ENCODE measurements at regions not wholly inside any gene's neighbourhood (a gene's known extent, or its start where the extent isn't known, plus 50 kb on each side); places are given as distances from the start of the nearest gene placed in this dataset.

- TF ChIP-seq POLR2A (IDR thresholded peaks at IDR 0.05) (no peak), CTCF (IDR thresholded peaks at IDR 0.05) (no peak)
Measured at GRCh38 chr2:66073172-66073571, 361.8 kb upstream of the MEIS1 start.
